SIG-M5 treated with dmso at 0.1 percent for 504 hours (cell line): ENCODE measurements at regions not wholly inside any gene's neighbourhood (a gene's known extent, or its start where the extent isn't known, plus 50 kb on each side); places are given as distances from the start of the nearest gene placed in this dataset.

Experiments
- DNase-seq: peaks from one replicate; lab custom pipeline; 2025; ENCODE audit not compliant: unreplicated experiment; lab: John Stamatoyannopoulos, UW

DNA sequence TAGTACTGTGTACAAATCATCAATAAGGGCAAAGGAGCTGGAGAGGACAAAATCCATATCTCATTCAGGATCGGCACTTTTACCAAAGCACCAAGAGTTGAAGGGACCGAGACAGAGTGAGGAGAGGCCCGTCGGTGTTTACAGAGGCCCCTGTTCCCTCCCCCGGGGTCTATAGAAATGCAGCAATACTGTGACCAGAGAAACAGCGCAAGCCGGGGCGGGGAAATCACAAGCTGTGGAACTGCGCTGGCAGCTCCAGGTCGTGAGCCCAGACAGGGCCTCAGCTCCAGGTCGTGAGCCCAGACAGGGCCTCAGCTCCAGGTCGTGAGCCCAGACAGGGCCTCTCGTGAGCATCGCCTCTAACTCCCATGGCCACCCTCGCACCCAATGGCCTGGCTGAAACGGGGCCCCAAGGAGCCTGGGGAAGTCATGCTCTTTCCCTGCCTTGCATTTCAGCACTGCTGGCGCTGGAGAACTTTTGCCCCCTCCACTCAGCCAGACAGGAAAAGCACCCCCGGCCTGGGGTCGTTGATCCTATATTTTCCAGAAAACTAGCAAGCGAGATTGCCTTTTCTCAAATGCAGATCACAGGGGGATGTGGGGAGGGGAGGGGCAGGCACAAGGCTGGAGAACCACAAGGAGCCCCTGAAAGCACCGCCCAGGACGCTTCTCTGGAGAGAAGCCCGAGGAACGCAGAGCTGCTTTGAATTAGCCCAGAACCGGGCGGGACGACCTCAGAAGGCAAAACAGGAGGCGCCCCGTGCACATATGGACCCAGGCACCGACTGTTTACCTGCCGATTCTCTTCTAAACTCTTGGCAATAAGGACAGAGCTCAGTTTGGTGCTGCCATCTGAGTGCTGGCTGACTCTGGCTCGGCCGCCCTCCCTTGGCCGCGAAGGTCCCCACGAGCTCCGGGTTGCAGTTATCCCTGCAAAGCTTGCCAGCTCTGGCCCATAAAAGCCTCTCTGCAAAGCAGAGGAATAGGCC, 223.7 kb downstream of the ACKR3 start:
- no peak for DNase-seq

- DNase-seq, result no peak
Measured at GRCh38 chr2:236794176-236794957, 224.7 kb downstream of the ACKR3 start.

DNA sequence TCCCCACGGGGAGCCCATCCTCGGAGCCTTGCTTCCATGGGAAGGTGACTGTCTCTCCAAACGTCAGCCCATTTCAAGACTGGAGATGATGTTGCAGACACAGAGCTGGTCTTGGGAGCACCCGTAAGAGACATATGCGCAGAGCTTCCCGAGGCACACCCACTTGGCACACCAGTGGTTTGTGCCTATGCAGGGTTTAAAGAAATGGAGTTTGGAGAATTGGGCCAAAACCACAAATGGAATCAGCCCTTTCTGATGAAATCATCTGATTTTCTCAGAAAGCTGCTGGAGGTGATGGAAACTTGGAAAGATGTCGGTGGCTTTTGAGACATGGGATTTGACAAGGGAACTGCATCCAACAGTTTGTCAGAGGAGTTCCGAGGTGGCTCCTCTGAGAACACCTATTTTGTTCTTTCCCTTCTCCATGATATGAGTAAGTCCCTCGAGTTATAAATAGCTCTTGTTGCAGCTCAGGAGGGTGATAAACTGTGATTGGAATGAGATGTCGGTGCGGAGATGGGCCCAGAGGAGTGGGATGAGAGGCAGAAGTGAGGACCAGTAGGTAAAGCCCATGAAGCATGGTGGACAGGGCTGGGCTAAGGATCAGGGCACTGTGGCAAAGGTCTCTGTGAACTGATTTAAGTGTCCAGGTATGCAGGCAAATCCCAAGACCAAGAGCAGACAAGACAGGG, 225.7 kb downstream of the ACKR3 start:
- DNase-seq, result no peak

DNA sequence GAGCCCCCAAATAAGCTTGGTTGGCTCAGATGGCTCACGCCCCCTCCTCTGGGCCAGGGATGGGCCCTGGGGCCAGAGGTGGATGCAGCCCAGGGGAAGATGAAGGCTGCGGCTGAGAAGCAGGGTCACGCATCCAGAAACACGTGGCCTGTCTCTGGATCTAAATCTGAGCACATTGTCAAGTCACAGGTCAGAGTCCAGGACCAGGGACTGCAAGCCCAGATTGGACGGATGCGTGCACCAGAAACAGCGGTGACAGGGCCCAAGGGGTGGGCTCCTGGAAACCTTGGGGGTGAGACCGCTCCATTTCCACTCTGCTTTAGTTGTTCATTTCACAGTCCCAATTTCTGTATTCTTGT, 226.2 kb downstream of the ACKR3 start:
- no peak for DNase-seq

DNA sequence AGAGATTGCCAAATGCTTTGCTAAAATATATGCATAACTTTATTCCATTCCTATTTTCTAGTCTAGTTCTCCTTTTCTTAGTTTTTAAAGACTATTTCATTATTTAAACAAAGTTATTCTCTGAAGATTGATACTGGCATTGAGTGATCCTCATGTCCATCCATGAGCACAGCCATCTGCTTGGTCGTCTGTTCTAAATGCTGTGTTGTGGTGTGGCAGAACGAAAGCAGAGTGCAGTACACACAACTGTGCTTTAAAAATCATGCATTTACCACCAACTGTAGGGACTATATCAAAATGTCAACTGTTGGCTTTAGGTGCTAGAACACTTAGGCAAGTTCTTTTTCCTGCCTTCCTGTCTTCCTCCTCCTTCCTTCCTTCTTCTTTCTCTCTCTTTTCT, 226.6 kb downstream of the ACKR3 start:
- no peak for DNase-seq

GRCh38 chr2:236797411-236797810, 227.8 kb downstream of the ACKR3 start:
- DNase-seq, result no peak

DNA sequence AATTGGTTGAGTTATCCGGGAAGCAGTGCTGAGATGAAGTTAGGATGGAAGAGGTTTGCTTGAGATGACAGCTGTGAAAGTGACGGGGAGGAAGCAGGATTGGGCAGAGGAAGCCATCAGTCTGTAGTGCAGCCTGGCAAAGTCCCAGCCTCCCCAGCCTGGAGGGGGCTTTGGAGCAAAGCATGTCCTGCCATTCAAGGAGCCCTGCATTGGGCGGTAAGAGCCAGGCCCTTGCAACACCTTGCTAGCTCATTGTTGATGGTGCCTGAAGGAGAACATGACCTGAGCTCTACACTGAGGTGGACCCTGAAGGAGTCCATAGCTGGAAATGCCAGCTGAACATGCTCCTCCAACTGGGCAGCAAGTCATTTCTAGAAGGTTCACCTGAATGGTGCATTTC, 228.9 kb downstream of the ACKR3 start:
- no peak for DNase-seq

- no peak for DNase-seq
Measured at GRCh38 chr2:236799391-236800026, 229.9 kb downstream of the ACKR3 start.

- no peak for DNase-seq
Measured at GRCh38 chr2:236802862-236803261, 233.2 kb downstream of the ACKR3 start.

GRCh38 chr2:236803621-236804020, 234.0 kb downstream of the ACKR3 start:
- no peak for DNase-seq

- DNase-seq, result no peak
Measured at GRCh38 chr2:236805800-236806531, 236.3 kb downstream of the ACKR3 start.

- DNase-seq, result no peak
Measured at GRCh38 chr2:236809716-236810115, 240.1 kb downstream of the ACKR3 start.

GRCh38 chr2:236811062-236811656, 241.5 kb downstream of the ACKR3 start:
- DNase-seq, result no peak

- DNase-seq, result no peak
Measured at GRCh38 chr2:236813766-236814165, 244.1 kb downstream of the ACKR3 start.

- DNase-seq, result no peak
Measured at GRCh38 chr2:236814593-236814992, 245.0 kb downstream of the ACKR3 start.

GRCh38 chr2:236815746-236816145, 246.1 kb downstream of the ACKR3 start:
- no peak for DNase-seq

DNA sequence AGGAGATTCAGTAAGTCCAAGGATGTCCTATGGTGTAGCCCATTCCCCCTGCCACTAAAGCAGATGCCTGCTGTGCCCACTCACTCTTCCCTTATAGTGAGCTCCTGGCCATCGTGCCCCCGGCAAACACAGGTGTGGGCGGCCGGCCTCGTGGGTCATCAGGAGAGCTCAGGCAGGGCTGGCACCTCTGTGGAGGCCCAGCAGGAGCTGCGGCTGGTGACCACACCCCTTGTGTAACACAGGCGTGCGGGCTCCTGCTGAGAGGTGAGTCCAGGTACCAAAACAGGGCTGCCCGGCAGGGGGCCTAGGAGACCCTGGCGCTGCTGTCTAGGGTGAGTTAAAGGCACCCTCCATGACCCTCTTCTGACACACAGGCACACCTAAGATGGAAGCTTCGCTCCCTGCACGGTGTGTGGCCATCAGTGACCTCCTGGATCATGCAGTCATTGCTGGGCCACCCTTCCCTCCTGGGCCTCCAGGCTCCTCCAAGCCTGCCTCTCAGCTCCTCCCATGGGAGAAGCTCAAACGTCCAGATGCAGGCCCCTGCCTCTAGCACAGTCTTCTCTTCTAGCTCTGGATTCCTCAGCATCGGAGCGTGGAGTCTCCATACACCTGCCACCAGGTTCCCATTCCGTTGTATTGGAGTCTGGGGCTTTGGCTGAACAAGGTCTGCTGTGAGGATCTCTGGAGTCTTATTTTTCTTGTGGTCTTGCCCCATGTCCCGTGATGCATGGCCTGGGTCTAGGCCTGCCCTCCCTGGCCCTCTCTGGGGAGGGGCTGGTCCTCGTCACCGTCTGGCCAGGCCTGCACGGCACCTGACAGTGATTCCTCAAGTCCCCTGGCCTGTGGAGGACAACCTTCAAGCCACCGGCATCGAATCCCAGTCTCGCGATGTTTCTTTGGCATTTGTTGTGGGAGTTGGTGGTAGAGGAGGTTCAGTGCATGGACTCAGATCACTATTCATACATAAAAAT, 246.9 kb downstream of the ACKR3 start:
- no peak for DNase-seq

DNA sequence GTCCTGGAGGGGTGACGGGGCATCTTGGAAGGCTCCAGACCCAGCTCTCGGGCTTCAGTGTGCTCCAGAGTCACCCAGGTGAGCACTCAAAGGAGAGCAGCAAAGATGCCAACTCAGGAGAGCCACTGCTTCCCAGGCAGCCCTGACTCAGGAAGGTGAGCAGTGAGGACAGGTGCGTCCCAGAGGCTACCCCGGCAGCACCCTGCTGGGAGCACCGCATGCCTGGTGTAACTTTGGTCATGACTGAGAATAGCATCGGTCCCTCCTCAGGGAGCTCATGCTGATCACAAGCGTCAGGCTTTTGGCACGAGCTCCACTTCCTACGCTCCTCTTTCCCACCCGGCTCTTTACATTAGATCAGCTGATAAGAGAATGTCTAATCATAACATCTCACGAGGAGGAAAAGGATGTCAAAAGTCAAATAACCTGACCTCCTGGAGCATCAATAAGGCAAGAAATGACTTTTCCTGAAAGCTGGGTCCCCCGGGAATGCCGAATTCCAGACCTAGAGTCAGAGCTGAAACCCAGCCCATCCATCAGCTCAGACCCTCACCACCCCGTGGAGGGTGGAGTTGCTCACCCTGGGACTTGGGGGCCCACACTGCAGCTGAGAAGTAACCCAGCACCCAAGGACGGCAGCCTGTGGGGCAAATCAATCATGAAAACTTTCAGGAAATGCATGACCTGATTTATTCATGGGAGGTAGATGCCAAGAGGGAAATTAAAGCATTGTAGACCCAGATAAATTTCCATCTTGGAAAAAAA, 248.8 kb downstream of the ACKR3 start:
- no peak for DNase-seq
